Neural progenitor cell (in vitro differentiated cells): ENCODE measurements at regions not wholly inside any gene's neighbourhood (a gene's known extent, or its start where the extent isn't known, plus 50 kb on each side); places are given as distances from the start of the nearest gene placed in this dataset.
A peak's percentile ranks its signal among the peaks of the same experiment; 100 is the strongest.

Experiments
- DNase-seq: peaks from one replicate; pipeline ENCODE4 v3.0.0-alpha.2; 2016; ENCODE audit warnings: low spot score
- H2AFZ ChIP-seq: fragments of 200-600 bp; sonication (generic); replicated peaks from 2 replicates; pipeline ENCODE4 v1.6.1; 2016; ENCODE audit warnings: antibody characterized with exemption
- H3F3A ChIP-seq: fragments of 200-600 bp; sonication (generic); 2 replicates; pipeline ENCODE4 v1.6.1; 2016; ENCODE audit warnings: antibody characterized with exemption, low read depth
- H3K27ac ChIP-seq: fragments of 200-600 bp; sonication (generic); 2 replicates; pipeline ENCODE4 v1.5.1; 2016; ENCODE audit warnings: mild to moderate bottlenecking
- H3K27me3 ChIP-seq: fragments of 200-600 bp; sonication (generic); 2 replicates; pipeline ENCODE4 v1.6.1; 2016; ENCODE audit warnings: mild to moderate bottlenecking, moderate library complexity
- H3K36me3 ChIP-seq: fragments of 200-600 bp; sonication (generic); 2 replicates; pipeline ENCODE4 v1.5.1; 2016
- H3K4me1 ChIP-seq: fragments of 200-600 bp; sonication (generic); 2 replicates; pipeline ENCODE4 v1.6.1; 2016; ENCODE audit warnings: mixed run types
- H3K4me2 ChIP-seq: fragments of 200-600 bp; sonication (generic); 2 replicates; pipeline ENCODE4 v1.6.1; 2016
- H3K4me3 ChIP-seq: fragments of 200-600 bp; sonication (generic); 2 replicates; pipeline ENCODE4 v1.5.1; 2016
- H3K79me2 ChIP-seq: fragments of 200-600 bp; sonication (generic); 2 replicates; pipeline ENCODE4 v1.6.1; 2016; ENCODE audit warnings: low read depth
- H3K9ac ChIP-seq: fragments of 200-600 bp; sonication (generic); 2 replicates; pipeline ENCODE4 v1.6.1; 2016
- H3K9me3 ChIP-seq: fragments of 200-600 bp; sonication (generic); 2 replicates; pipeline ENCODE4 v1.5.1; 2016; ENCODE audit warnings: low read depth
- H4K20me1 ChIP-seq: fragments of 200-600 bp; sonication (generic); 2 replicates; pipeline ENCODE4 v1.6.1; 2016; ENCODE audit warnings: low read depth
- H3K27ac Mint-ChIP-seq: 3 replicates; pipeline ENCODE4 v1.8.0; 2021; ENCODE audit warnings: mixed read lengths
- H3K27me3 Mint-ChIP-seq: 2 replicates; pipeline ENCODE4 v1.8.0; 2022; ENCODE audit warnings: low read depth, mild to moderate bottlenecking, inconsistent platforms, moderate library complexity, mixed read lengths; ENCODE audit not compliant: insufficient read depth
- H3K36me3 Mint-ChIP-seq: 3 replicates; pipeline ENCODE4 v1.8.0; 2021; ENCODE audit warnings: mixed read lengths
- H3K4me1 Mint-ChIP-seq: 3 replicates; pipeline ENCODE4 v1.8.0; 2021; ENCODE audit warnings: mixed read lengths
- H3K4me3 Mint-ChIP-seq: 3 replicates; pipeline ENCODE4 v1.8.0; 2021; ENCODE audit warnings: mild to moderate bottlenecking, moderate library complexity, mixed read lengths
- H3K9me3 Mint-ChIP-seq: 3 replicates; pipeline ENCODE4 v1.8.0; 2020; ENCODE audit warnings: mixed read lengths
- CTCF ChIP-seq: fragments of 200-600 bp; sonication (generic); IDR thresholded peaks from 2 replicates; pipeline ENCODE4 v1.5.1; 2017; ENCODE audit warnings: antibody characterized with exemption, mild to moderate bottlenecking
- EZH2 ChIP-seq: fragments of 200-600 bp; sonication (generic); IDR thresholded peaks from 2 replicates; pipeline ENCODE4 v1.6.1; 2017; ENCODE audit warnings: antibody characterized with exemption, mild to moderate bottlenecking, moderate library complexity
- EZH2phosphoT487 ChIP-seq: fragments of 200-600 bp; sonication (generic); IDR thresholded peaks from 2 replicates; pipeline ENCODE4 v1.6.1; 2017; ENCODE audit warnings: antibody characterized with exemption

- no peaks in the 10 kb centered on the region for H4K20me1 ChIP-seq
- H3F3A ChIP-seq: no peaks in the 10 kb centered on the region
- peaks cover 19% of the 10 kb centered on the region for H3K4me1 ChIP-seq
- no peak overlapping the region for H3K4me2 ChIP-seq
- no peaks in the 10 kb centered on the region for H3K36me3 ChIP-seq
- H3K79me2 ChIP-seq: no peaks in the 10 kb centered on the region
- no peak overlapping the region for H2AFZ ChIP-seq
- Mint-ChIP-seq H3K36me3 (no peaks in the 10 kb centered on the region), H3K4me3 (no peak overlapping the region), H3K4me1 (peaks cover 2% of the 10 kb centered on the region), H3K27ac (peak overlapping the region; percentile 39), H3K27me3 (peaks cover 20% of the 10 kb centered on the region), H3K9me3 (peaks cover 13% of the 10 kb centered on the region)
- H3K4me3 ChIP-seq: no peak overlapping the region
- no peaks in the 10 kb centered on the region for H3K9me3 ChIP-seq
- no peak overlapping the region for H3K27ac ChIP-seq
- H3K27me3 ChIP-seq: no peaks in the 10 kb centered on the region
- H3K9ac ChIP-seq: no peak overlapping the region
- DNase-seq: no peak
- no peak for TF ChIP-seq EZH2phosphoT487
- no peak for TF ChIP-seq CTCF
- no peak for TF ChIP-seq EZH2
Measured at GRCh38 chr2:42859791-42860190, 67.4 kb upstream of the HAAO start.

- H3K79me2 ChIP-seq: no peaks in the 10 kb centered on the region
- no peaks in the 10 kb centered on the region for H3F3A ChIP-seq
Measured at GRCh38 chr2:42859006-42859552, 66.7 kb upstream of the HAAO start.

GRCh38 chr2:42858140-42859005, 66.0 kb upstream of the HAAO start:
- Mint-ChIP-seq H3K9me3 (peaks cover 13% of the 10 kb centered on the region), H3K27ac (no peak overlapping the region), H3K4me3 (no peak overlapping the region), H3K4me1 (peaks cover 14% of the 10 kb centered on the region), H3K36me3 (no peaks in the 10 kb centered on the region), H3K27me3 (peaks cover 20% of the 10 kb centered on the region)
- no peak overlapping the region for H2AFZ ChIP-seq
- no peaks in the 10 kb centered on the region for H3K27me3 ChIP-seq
- peaks cover 28% of the 10 kb centered on the region for H3K4me1 ChIP-seq
- no peak overlapping the region for H3K4me2 ChIP-seq
- H3K36me3 ChIP-seq: no peaks in the 10 kb centered on the region
- H3K27ac ChIP-seq: no peak overlapping the region
- no peaks in the 10 kb centered on the region for H3K79me2 ChIP-seq
- no peak overlapping the region for H3K9ac ChIP-seq
- peak; percentile 15 for DNase-seq
- H4K20me1 ChIP-seq: no peaks in the 10 kb centered on the region
- no peaks in the 10 kb centered on the region for H3K9me3 ChIP-seq
- H3K4me3 ChIP-seq: no peak overlapping the region
- no peaks in the 10 kb centered on the region for H3F3A ChIP-seq
- TF ChIP-seq CTCF: no peak
- TF ChIP-seq EZH2: no peak
- TF ChIP-seq EZH2phosphoT487: no peak

More at GRCh38 chr2:42859006-42859552, 66.7 kb upstream of the HAAO start:
- H3K4me3 Mint-ChIP-seq: no peak overlapping the region
- peaks cover 13% of the 10 kb centered on the region for H3K9me3 Mint-ChIP-seq
- Histone ChIP-seq H3K9ac (no peak overlapping the region), H2AFZ (no peak overlapping the region), H3K36me3 (no peaks in the 10 kb centered on the region), H3K4me2 (no peak overlapping the region), H3K27ac (no peak overlapping the region), H4K20me1 (no peaks in the 10 kb centered on the region), H3K4me3 (no peak overlapping the region), H3K9me3 (no peaks in the 10 kb centered on the region), H3K27me3 (no peaks in the 10 kb centered on the region), H3K4me1 (peaks cover 24% of the 10 kb centered on the region)
- peaks cover 7% of the 10 kb centered on the region for H3K4me1 Mint-ChIP-seq
- no peaks in the 10 kb centered on the region for H3K36me3 Mint-ChIP-seq
- peak; percentile 79 for DNase-seq
- peaks cover 20% of the 10 kb centered on the region for H3K27me3 Mint-ChIP-seq
- TF ChIP-seq EZH2phosphoT487 (no peak), CTCF (peak; percentile 99)
- no peak overlapping the region for H3K27ac Mint-ChIP-seq
